ENCODE measurements at regions not wholly inside any gene's neighbourhood (a gene's known extent, or its start where the extent isn't known, plus 50 kb on each side); places are given as distances from the start of the nearest gene placed in this dataset.

DNA sequence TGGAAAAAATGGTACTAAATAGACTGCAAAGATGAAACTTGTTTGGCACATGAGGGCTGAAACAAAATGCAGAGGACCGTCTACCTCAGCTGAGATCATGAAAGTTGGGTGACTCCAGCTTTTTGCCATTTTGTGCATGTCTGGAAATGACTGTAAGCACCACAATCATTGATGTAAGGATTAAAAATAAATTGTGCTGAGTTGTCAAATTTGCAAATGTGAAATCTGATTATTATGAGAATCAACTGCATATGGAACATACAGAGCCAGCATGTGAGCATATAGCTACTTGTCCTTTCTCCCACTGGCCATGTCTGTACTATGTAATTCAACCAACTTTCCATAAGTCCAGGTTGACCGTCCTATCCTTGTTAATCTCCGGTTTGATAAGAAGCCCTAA lies 736.9 kb upstream of the PRMT6 start:
- no peak overlapping the region for H3K27ac ChIP-seq
- H3K36me3 ChIP-seq = no peaks in the 10 kb centered on the region
- DNase-seq (ENCODE audit: extremely low spot score in 2 of 2) = no peak
- TF ChIP-seq POLR2A (IDR thresholded peaks at IDR 0.05) (no peak), CTCF (IDR thresholded peaks at IDR 0.05) (no peak), POLR2AphosphoS5 (IDR thresholded peaks at IDR 0.05; ENCODE audit: insufficient read depth in 1 of 2, low read depth in 1 of 2) (no peak)
- H3K27me3 ChIP-seq = no peaks in the 10 kb centered on the region
- no peaks in the 10 kb centered on the region for H3K4me1 ChIP-seq
- H3K9me3 ChIP-seq = no peaks in the 10 kb centered on the region
- no peak overlapping the region for H3K4me3 ChIP-seq
- intact Hi-C loops (cut with DNase I) = no loop called here

DNA sequence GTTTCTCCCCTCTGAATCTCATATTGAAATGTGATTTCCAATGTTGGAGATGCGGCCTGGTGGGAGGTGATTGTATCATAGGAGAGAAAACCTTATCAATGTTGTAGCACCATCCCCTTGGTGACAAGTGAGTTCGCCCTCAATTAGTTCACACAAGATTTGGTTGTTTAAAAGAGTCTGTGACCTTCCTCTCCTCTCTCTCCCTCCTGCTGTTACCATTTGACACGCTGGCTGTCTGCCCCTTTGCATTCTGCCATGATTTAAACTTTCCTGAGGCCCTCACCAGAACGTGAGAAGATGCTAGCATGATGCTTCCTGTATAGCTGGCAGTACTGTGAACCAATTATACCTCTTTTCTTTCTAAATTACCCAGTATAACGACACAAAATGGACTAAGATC lies 730.9 kb upstream of the PRMT6 start:
- no peaks in the 10 kb centered on the region for H3K36me3 ChIP-seq
- H3K9me3 ChIP-seq = no peaks in the 10 kb centered on the region
- DNase-seq (ENCODE audit: extremely low spot score in 2 of 2) = no peak
- H3K4me1 ChIP-seq = no peaks in the 10 kb centered on the region
- H3K27me3 ChIP-seq = no peaks in the 10 kb centered on the region
- TF ChIP-seq POLR2A (IDR thresholded peaks at IDR 0.05) (no peak), POLR2AphosphoS5 (IDR thresholded peaks at IDR 0.05; ENCODE audit: insufficient read depth in 1 of 2, low read depth in 1 of 2) (no peak), CTCF (IDR thresholded peaks at IDR 0.05) (no peak)
- no peak overlapping the region for H3K4me3 ChIP-seq
- intact Hi-C loops (cut with DNase I) = no loop called here
- H3K27ac ChIP-seq = no peak overlapping the region

GRCh38 chr1:106344494-106344893 lies 712.0 kb upstream of the PRMT6 start:
- Histone ChIP-seq H3K36me3 (no peaks in the 10 kb centered on the region), H3K27me3 (no peaks in the 10 kb centered on the region), H3K27ac (no peak overlapping the region), H3K9me3 (no peaks in the 10 kb centered on the region), H3K4me3 (no peak overlapping the region), H3K4me1 (no peaks in the 10 kb centered on the region)
- intact Hi-C loops (cut with DNase I) = no loop called here
- no peak for DNase-seq (ENCODE audit: extremely low spot score in 2 of 2)
- TF ChIP-seq POLR2AphosphoS5 (IDR thresholded peaks at IDR 0.05; ENCODE audit: insufficient read depth in 1 of 2, low read depth in 1 of 2) (no peak), CTCF (IDR thresholded peaks at IDR 0.05) (no peak), POLR2A (IDR thresholded peaks at IDR 0.05) (no peak)

GRCh38 chr1:106360252-106360651 lies 696.2 kb upstream of the PRMT6 start:
- no peaks in the 10 kb centered on the region for H3K9me3 ChIP-seq
- no peaks in the 10 kb centered on the region for H3K36me3 ChIP-seq
- DNase-seq (ENCODE audit: extremely low spot score in 2 of 2) = no peak
- no peaks in the 10 kb centered on the region for H3K27me3 ChIP-seq
- no peaks in the 10 kb centered on the region for H3K4me1 ChIP-seq
- intact Hi-C loops (cut with DNase I) = no loop called here
- no peak overlapping the region for H3K27ac ChIP-seq
- TF ChIP-seq CTCF (IDR thresholded peaks at IDR 0.05) (no peak), POLR2AphosphoS5 (IDR thresholded peaks at IDR 0.05; ENCODE audit: insufficient read depth in 1 of 2, low read depth in 1 of 2) (no peak), POLR2A (IDR thresholded peaks at IDR 0.05) (no peak)
- no peak overlapping the region for H3K4me3 ChIP-seq

GRCh38 chr1:106366627-106367319 lies 689.7 kb upstream of the PRMT6 start:
- H3K4me3 ChIP-seq = no peak overlapping the region
- intact Hi-C loops (cut with DNase I) = no loop called here
- H3K4me1 ChIP-seq = no peaks in the 10 kb centered on the region
- no peak for DNase-seq (ENCODE audit: extremely low spot score in 2 of 2)
- H3K27ac ChIP-seq = no peak overlapping the region
- TF ChIP-seq CTCF (IDR thresholded peaks at IDR 0.05) (no peak), POLR2AphosphoS5 (IDR thresholded peaks at IDR 0.05; ENCODE audit: insufficient read depth in 1 of 2, low read depth in 1 of 2) (no peak), POLR2A (IDR thresholded peaks at IDR 0.05) (no peak)
- H3K9me3 ChIP-seq = no peaks in the 10 kb centered on the region
- no peaks in the 10 kb centered on the region for H3K27me3 ChIP-seq
- H3K36me3 ChIP-seq = no peaks in the 10 kb centered on the region
